ENCODE measurements at regions not wholly inside any gene's neighbourhood (a gene's known extent, or its start where the extent isn't known, plus 50 kb on each side); places are given as distances from the start of the nearest gene placed in this dataset.

DNA sequence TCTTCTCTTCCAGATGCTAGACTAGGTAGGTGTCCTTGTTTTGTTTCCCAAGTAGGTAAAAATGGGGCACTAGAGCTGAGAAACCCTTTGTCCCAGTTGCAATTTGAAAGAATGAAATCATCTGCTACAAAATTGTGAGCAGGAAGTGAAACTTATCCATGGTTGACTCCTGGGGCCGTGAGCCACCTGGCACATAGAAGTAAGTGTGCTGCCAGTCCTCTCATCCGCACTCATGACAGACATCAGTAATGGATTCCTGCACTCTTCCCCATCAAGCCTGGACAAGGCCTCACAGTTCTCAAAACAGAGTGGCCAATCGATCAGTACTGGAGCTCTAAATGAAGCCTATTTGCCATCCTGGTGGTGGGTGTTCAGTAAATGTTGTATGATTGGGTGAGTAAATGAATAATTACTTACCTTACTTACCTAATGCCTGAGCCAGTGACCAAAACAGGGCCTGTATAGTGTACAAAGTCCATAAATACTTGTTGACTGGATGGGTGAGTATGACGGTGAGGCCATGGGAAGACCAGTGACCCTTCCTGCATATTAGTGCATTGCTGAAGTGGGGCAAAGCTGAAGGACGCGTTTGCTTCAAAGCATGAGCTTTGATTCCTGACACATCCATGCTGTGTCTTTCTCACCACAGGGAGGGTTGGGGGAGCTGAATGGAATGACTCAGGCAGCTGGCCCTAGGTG, 68.9 kb upstream of the HEPHL1 start (continued):
- no peak for TF ChIP-seq STAT1 (IDR thresholded peaks at IDR 0.05; ENCODE audit: unreplicated experiment)
- no peak for TF ChIP-seq CTCF (conservative IDR thresholded peaks at IDR 0.05; ENCODE audit: low read depth in 2 of 2)
- TF ChIP-seq, protein P1, sequence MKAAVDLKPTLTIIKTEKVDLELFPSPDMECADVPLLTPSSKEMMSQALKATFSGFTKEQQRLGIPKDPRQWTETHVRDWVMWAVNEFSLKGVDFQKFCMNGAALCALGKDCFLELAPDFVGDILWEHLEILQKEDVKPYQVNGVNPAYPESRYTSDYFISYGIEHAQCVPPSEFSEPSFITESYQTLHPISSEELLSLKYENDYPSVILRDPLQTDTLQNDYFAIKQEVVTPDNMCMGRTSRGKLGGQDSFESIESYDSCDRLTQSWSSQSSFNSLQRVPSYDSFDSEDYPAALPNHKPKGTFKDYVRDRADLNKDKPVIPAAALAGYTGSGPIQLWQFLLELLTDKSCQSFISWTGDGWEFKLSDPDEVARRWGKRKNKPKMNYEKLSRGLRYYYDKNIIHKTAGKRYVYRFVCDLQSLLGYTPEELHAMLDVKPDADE (IDR thresholded peaks at IDR 0.05) = no peak
- no peak for TF ChIP-seq NANOG (IDR thresholded peaks at IDR 0.05; ENCODE audit: borderline replicate concordance)

- Histone ChIP-seq H3K79me2 (replicated peaks; ENCODE audit: insufficient read depth) (no peaks in the 10 kb centered on the region), H3K27me3 (ENCODE audit: insufficient read depth) (no peaks in the 10 kb centered on the region), H3K4me1 (ENCODE audit: insufficient read depth) (no peaks in the 10 kb centered on the region), H3K4me3 (no peak overlapping the region), H3K36me3 (ENCODE audit: insufficient read depth) (no peaks in the 10 kb centered on the region), H3K4me2 (no peak overlapping the region), H3F3A (replicated peaks; ENCODE audit: low read depth) (no peaks in the 10 kb centered on the region), H2AFZ (peak overlapping the region; percentile 56; the same call in 1 of the 2 replicates), H3K9me2 (ENCODE audit: insufficient read depth) (0 out of 2 replicates have a peak, but pooled peaks cover 2% of the 10 kb centered on the region), H4K20me1 (replicated peaks; ENCODE audit: insufficient read depth) (no peaks in the 10 kb centered on the region), H3K27ac (ENCODE audit: low read depth) (no peak overlapping the region)
- Mint-ChIP-seq H3K4me1 (peaks cover 7% of the 10 kb centered on the region; the same call in 2 of the 3 replicates), H3K9me3 (peaks cover 4% of the 10 kb centered on the region; the same call in 1 of the 3 replicates), H3K36me3 (ENCODE audit: low read depth) (peaks cover 3% of the 10 kb centered on the region; the same call in 2 of the 3 replicates), H3K27ac (no peak overlapping the region), H3K4me3 (no peak overlapping the region), H3K27me3 (ENCODE audit: insufficient read depth, low read depth, poor library complexity) (peaks cover 2% of the 10 kb centered on the region)
- no peak for DNase-seq (ENCODE audit: low spot score)
- ATAC-seq = no peak
- no peak for TF ChIP-seq CTCF (conservative IDR thresholded peaks at IDR 0.05; ENCODE audit: low read depth in 2 of 2)
- TF ChIP-seq, protein P1 (IDR thresholded peaks at IDR 0.05) = no peak
- TF ChIP-seq ZNF462 (CRISPR knock-in tag; IDR thresholded peaks at IDR 0.05) = no peak
- no peak for TF ChIP-seq NANOG (IDR thresholded peaks at IDR 0.05; ENCODE audit: borderline replicate concordance)
- no peak for TF ChIP-seq JUNB (IDR thresholded peaks at IDR 0.05; ENCODE audit: unreplicated experiment)
- no peak for TF ChIP-seq POLR2AphosphoS5 (IDR thresholded peaks at IDR 0.05; ENCODE audit: low read depth)
Observed at GRCh38 chr11:93957397-93957952, 63.7 kb upstream of the HEPHL1 start.
